Breast epithelium (tissue), 4 donors: ENCODE measurements at regions not wholly inside any gene's neighbourhood (a gene's known extent, or its start where the extent isn't known, plus 50 kb on each side); places are given as distances from the start of the nearest gene placed in this dataset.

Experiments used
- DNase-seq, 2 donors: peaks; one replicate each; pipeline ENCODE4 v3.0.0-alpha.2; 2019; ENCODE audit warnings: low spot score in 2 of 2
- H3K27ac ChIP-seq, 2 donors: fragments of 200-600 bp; sonication (generic) in 1 of 2; one replicate each; pipeline ENCODE4 v1.5.1; 2016 to 2019; ENCODE audit warnings: mild to moderate bottlenecking in 1 of 2
- H3K27me3 ChIP-seq, 2 donors: fragments of 200-600 bp; sonication (generic) in 1 of 2; one replicate each; pipeline versions ENCODE4 v1.5.1 to v1.6.0; 2017 to 2019; ENCODE audit warnings: control low read depth in 1 of 2, mild to moderate bottlenecking in 1 of 2
- H3K36me3 ChIP-seq: fragments of 200-600 bp; one replicate; pipeline ENCODE4 v1.5.1; 2019
- H3K4me1 ChIP-seq, 2 donors: fragments of 200-600 bp; sonication (generic); one replicate each; pipeline ENCODE4 v1.5.1; 2016 to 2019; ENCODE audit warnings: control low read depth in 1 of 2
- H3K4me3 ChIP-seq, 3 donors: fragments of 200-600 bp; sonication (generic); 1 replicate in 2 of 3; 2 replicates in 1 of 3; pipeline ENCODE4 v1.5.1; 2016 to 2019; ENCODE audit warnings: mild to moderate bottlenecking in 3 of 3, moderate library complexity in 2 of 3
- H3K9me3 ChIP-seq, 2 donors: fragments of 200-600 bp; sonication (generic) in 1 of 2; one replicate each; pipeline ENCODE4 v1.5.1; 2016 to 2019; ENCODE audit warnings: control low read depth in 1 of 2
- CTCF ChIP-seq, 3 donors: fragments of 450-650 bp; IDR thresholded peaks; one replicate each; pipeline ENCODE4 v1.5.1; 2016 to 2017; ENCODE audit warnings: antibody characterized with exemption in 3 of 3, mild to moderate bottlenecking in 3 of 3, moderate library complexity in 3 of 3
- POLR2A ChIP-seq: fragments of 450-650 bp; IDR thresholded peaks from one replicate; pipeline ENCODE4 v1.6.1; 2016; ENCODE audit warnings: antibody characterized with exemption, mild to moderate bottlenecking, moderate library complexity
- POLR2AphosphoS5 ChIP-seq, 3 donors: sonication (generic); formaldehyde crosslinking; IDR thresholded peaks; one replicate each; pipeline ENCODE4 v1.6.1; 2017; ENCODE audit warnings: antibody characterized with exemption in 3 of 3
- intact Hi-C: fragments of 100-400 bp; cut with DNase I; formaldehyde crosslinking; loops from one replicate; pipeline ENCODE4 v1.15.1; 2023; ENCODE audit warnings: low total_unique reads

GRCh38 chr15:53354874-53355273 is 404.6 kb downstream of the WDR72 start:
- no peak overlapping the region for H3K4me3 ChIP-seq

GRCh38 chr15:53351373-53351772 is 408.1 kb downstream of the WDR72 start:
- DNase-seq = no peak
- Histone ChIP-seq H3K9me3 (no peaks in the 10 kb centered on the region), H3K4me3 (no peak overlapping the region), H3K27me3 (no peaks in the 10 kb centered on the region), H3K36me3 (no peaks in the 10 kb centered on the region), H3K4me1 (no peaks in the 10 kb centered on the region), H3K27ac (no peak overlapping the region)
- intact Hi-C loops = no loop called here
- TF ChIP-seq CTCF (IDR thresholded peaks at IDR 0.05) = no peak
- no peak for TF ChIP-seq POLR2AphosphoS5 (IDR thresholded peaks at IDR 0.05)
- no peak for TF ChIP-seq POLR2A

More at GRCh38 chr15:53354874-53355273, 404.6 kb downstream of the WDR72 start:
- no peak for TF ChIP-seq CTCF (IDR thresholded peaks at IDR 0.05)
- no peak for TF ChIP-seq POLR2A
- TF ChIP-seq POLR2AphosphoS5 (IDR thresholded peaks at IDR 0.05) = no peak
- no peaks in the 10 kb centered on the region for H3K4me1 ChIP-seq
- no peaks in the 10 kb centered on the region for H3K9me3 ChIP-seq
- no peaks in the 10 kb centered on the region for H3K36me3 ChIP-seq
- no peak for DNase-seq
- H3K27ac ChIP-seq = no peak overlapping the region
- intact Hi-C loops = no loop called here
- H3K27me3 ChIP-seq = no peaks in the 10 kb centered on the region

- Histone ChIP-seq H3K4me1 (no peaks in the 10 kb centered on the region), H3K36me3 (no peaks in the 10 kb centered on the region), H3K4me3 (no peak overlapping the region), H3K27me3 (no peaks in the 10 kb centered on the region), H3K9me3 (no peaks in the 10 kb centered on the region), H3K27ac (no peak overlapping the region)
- intact Hi-C loops = loop anchor here (10.0 kb wide), 1 partner anchor 478 kb away; no protein-coding TSS in a partner anchor
- no peak for DNase-seq
- TF ChIP-seq POLR2AphosphoS5 (IDR thresholded peaks at IDR 0.05) = no peak
- TF ChIP-seq CTCF (IDR thresholded peaks at IDR 0.05) = no peak
- no peak for TF ChIP-seq POLR2A
These were observed 412.9 kb downstream of the WDR72 start for GRCh38 chr15:53346583-53346982.

GRCh38 chr15:53331328-53332190 is 427.9 kb downstream of the WDR72 start:
- TF ChIP-seq CTCF (IDR thresholded peaks at IDR 0.05) = no peak
- DNase-seq = no peak
- intact Hi-C loops = no loop called here
- Histone ChIP-seq H3K36me3 (no peaks in the 10 kb centered on the region), H3K4me3 (no peak overlapping the region), H3K4me1 (no peaks in the 10 kb centered on the region), H3K9me3 (no peaks in the 10 kb centered on the region), H3K27me3 (peaks cover 0 to 7% of the 10 kb centered on the region in 2 donors), H3K27ac (no peak overlapping the region)

- Histone ChIP-seq H3K4me1 (no peaks in the 10 kb centered on the region), H3K9me3 (no peaks in the 10 kb centered on the region)
These were observed 431.1 kb downstream of the WDR72 start for GRCh38 chr15:53328341-53328740.

More at GRCh38 chr15:53328341-53328740, 431.1 kb downstream of the WDR72 start:
- no peak overlapping the region for H3K27ac ChIP-seq
- H3K4me3 ChIP-seq = no peak overlapping the region
- no peaks in the 10 kb centered on the region for H3K36me3 ChIP-seq
- no peak for DNase-seq
- TF ChIP-seq POLR2AphosphoS5 (IDR thresholded peaks at IDR 0.05) = no peak
- no peak for TF ChIP-seq CTCF (IDR thresholded peaks at IDR 0.05)
- TF ChIP-seq POLR2A = no peak
- intact Hi-C loops = no loop called here
- H3K27me3 ChIP-seq = peaks cover 0 to 7% of the 10 kb centered on the region in 2 donors
